ENCODE measurements at regions not wholly inside any gene's neighbourhood (a gene's known extent, or its start where the extent isn't known, plus 50 kb on each side); places are given as distances from the start of the nearest gene placed in this dataset.
"Not testable (repeated sequence)": the region's sequence is repeated elsewhere in the genome, so short reads cannot be mapped to it uniquely, and the experiment has no call there.

DNA sequence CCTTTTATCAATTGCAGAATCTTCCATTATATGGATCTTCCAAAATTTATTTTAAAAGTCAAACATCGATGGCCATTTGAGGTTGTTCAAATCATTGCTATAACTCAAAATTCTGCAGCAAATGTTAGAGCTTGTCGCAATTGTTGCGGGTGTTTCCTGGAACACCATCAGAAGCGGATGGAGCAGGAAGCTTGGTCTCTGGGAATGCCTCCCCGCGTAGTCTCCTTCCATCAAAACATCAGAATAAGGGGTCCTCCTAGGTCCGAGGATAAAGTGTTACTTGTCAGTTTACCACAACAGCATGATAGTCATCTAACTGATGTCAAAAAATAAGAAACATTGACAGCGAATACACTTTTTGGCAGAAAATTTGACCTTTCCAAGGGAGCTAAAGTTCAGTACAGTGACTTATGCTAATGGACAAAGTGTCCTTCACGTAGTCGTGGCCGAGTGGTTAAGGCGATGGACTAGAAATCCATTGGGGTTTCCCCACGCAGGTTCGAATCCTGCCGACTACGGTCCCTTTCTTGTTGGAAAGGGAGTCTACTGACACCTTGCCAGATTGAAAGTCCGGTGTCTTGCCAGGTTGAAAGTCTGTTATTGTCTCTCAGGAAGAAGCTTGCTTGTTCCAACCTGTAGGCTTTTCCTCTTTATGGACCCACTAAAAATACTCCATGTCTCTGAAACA lies 59.0 kb upstream of the ZNF184 start:
- H3K36me3 ChIP-seq (ENCODE audit: insufficient read depth): no peaks in the 10 kb centered on the region
- TF ChIP-seq ZNF114 (CRISPR knock-in tag; IDR thresholded peaks at IDR 0.05): no peak
- no peak for TF ChIP-seq ZNF462 (CRISPR knock-in tag; IDR thresholded peaks at IDR 0.05)
- no peak for TF ChIP-seq EZH2 (IDR thresholded peaks at IDR 0.05; ENCODE audit: low read depth, unreplicated experiment)
- Mint-ChIP-seq H3K9me3 (peaks cover 8% of the 10 kb centered on the region), H3K27me3 (ENCODE audit: insufficient read depth, low read depth, poor library complexity) (peaks cover 2% of the 10 kb centered on the region), H3K27ac (no peak overlapping the region), H3K4me1 (no peaks in the 10 kb centered on the region), H3K36me3 (ENCODE audit: low read depth) (0 out of 3 replicates have a peak, but pooled peaks cover 4% of the 10 kb centered on the region), H3K4me3 (no peak overlapping the region; the same call in 2 of the 3 replicates)
- H3K27me3 ChIP-seq (ENCODE audit: insufficient read depth): no peaks in the 10 kb centered on the region
- H3K79me2 ChIP-seq (replicated peaks; ENCODE audit: insufficient read depth): no peaks in the 10 kb centered on the region
- no peak overlapping the region for H3K4me2 ChIP-seq
- no peaks in the 10 kb centered on the region for H3K4me1 ChIP-seq (ENCODE audit: insufficient read depth)
- no peak overlapping the region for H3K4me3 ChIP-seq
- DNase-seq (ENCODE audit: low spot score) (no peak), ATAC-seq (no peak)
- no peaks in the 10 kb centered on the region for H4K20me1 ChIP-seq (replicated peaks; ENCODE audit: insufficient read depth)
- 0 out of 2 replicates have a peak, but pooled peaks cover 3% of the 10 kb centered on the region for H3K9me2 ChIP-seq (ENCODE audit: insufficient read depth)
- H2AFZ ChIP-seq: no peak overlapping the region
- no peaks in the 10 kb centered on the region for H3F3A ChIP-seq (replicated peaks; ENCODE audit: low read depth)
- H3K27ac ChIP-seq (ENCODE audit: low read depth): no peak overlapping the region

DNA sequence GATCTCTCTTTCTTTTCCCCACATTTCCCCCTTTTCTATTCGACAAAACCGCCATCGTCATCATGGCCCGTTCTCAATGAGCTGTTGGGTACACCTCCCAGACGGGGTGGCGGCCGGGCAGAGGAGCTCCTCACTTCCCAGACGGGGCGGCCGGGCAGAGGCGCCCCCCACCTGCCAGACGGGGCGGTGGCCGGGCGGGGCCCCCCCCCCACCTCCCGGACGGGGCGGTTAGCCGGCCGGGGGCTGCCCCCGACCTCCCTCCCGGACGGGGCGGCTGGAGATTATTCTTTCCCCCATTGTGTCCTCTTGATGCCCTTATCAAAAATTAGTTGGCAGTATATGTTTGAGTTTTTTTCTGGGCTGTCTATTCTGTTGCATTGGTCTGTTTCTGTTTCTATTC lies 56.9 kb upstream of the ZNF184 start:
- not testable (repeated sequence) for H3K27ac ChIP-seq (ENCODE audit: low read depth); H3K27ac Mint-ChIP-seq; H3K4me1 ChIP-seq (ENCODE audit: insufficient read depth); H3K36me3 Mint-ChIP-seq (ENCODE audit: low read depth); H4K20me1 ChIP-seq (replicated peaks; ENCODE audit: insufficient read depth); H3K27me3 Mint-ChIP-seq (ENCODE audit: insufficient read depth, low read depth, poor library complexity); H3K4me3 ChIP-seq; H3K79me2 ChIP-seq (replicated peaks; ENCODE audit: insufficient read depth); ATAC-seq; DNase-seq (ENCODE audit: low spot score); H3F3A ChIP-seq (replicated peaks; ENCODE audit: low read depth); H3K36me3 ChIP-seq (ENCODE audit: insufficient read depth); H3K4me1 Mint-ChIP-seq; H3K27me3 ChIP-seq (ENCODE audit: insufficient read depth); H3K9me3 Mint-ChIP-seq; H2AFZ ChIP-seq; H3K4me3 Mint-ChIP-seq; H3K9me2 ChIP-seq (ENCODE audit: insufficient read depth); H3K4me2 ChIP-seq
